GM19035 (cell line): ENCODE measurements at regions not wholly inside any gene's neighbourhood (a gene's known extent, or its start where the extent isn't known, plus 50 kb on each side); places are given as distances from the start of the nearest gene placed in this dataset.

Experiments
- ATAC-seq: cut with Tn5 transposase; IDR thresholded peaks from one replicate; pipeline ENCODE4 v1.9.1; 2021; ENCODE audit not compliant: unreplicated experiment

DNA sequence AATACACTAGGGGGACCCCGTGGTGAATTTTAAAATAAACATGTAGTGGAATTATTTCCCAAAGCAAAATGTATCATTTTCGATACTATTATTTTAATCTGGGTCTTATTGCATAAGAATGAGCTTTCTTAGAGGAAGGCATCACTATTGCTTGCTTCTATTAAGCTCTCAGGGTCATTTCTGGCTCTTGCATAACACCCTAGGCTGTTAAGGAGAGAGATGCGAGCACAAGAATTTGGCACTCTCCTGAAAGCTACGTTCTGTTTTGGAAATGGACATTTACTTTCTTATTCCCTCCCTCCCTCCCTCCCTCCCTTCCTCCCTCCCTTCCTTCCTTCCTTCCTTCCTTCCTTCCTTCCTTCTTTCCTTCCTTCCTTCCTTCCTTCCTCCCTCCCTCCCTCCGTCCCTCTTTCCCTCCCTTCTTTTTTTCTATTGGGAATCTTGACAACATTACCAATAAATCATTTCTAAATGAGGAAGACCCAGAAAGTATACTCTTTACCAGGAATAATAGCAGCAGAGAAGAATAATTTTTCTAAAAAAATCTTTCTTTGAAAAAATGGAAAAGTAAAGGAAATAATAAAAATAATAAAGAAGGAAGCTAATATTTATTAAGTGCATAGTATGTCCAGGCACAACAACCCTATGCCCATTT is 83.6 kb upstream of the BDNF start:
- no peak for ATAC-seq

DNA sequence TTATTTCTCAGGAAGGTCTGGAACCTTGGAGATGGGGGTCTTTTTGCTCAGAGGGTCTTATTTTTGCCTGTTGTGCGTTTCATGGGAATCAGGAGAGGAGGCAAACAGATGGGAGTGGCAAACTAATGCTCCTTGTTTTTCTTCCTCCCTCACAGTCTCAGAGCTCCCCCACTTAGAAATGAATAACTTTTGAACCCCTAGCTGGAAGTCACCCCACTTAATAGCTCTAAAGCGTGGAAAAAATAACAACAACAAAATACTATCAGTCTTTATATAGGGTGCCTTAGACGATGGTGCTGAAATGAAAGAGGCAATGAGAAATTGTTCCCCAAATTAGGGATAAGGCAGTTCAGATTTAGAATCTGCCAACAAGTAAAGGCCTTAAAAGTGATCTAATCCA is 76.8 kb upstream of the BDNF start:
- no peak for ATAC-seq

DNA sequence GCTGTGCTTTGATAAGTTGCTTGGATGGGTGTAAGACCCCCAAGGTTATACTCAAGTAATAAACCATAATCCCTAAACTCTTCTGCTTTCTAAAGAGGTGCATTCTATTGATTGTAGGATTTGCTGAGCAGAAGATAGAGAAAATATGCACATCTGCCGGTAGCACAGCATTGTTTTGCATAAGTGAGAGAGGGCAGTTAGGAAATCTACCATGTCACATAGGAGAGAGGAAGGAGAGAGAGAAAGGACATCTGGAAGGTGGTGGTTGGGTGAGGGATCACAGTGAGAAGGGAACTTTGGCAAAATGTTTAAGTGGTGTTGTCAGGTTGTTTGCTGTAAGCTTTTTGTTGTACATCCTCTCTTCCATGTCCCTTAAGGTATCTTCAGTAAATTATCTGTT is 73.6 kb upstream of the BDNF start:
- ATAC-seq, result no peak

DNA sequence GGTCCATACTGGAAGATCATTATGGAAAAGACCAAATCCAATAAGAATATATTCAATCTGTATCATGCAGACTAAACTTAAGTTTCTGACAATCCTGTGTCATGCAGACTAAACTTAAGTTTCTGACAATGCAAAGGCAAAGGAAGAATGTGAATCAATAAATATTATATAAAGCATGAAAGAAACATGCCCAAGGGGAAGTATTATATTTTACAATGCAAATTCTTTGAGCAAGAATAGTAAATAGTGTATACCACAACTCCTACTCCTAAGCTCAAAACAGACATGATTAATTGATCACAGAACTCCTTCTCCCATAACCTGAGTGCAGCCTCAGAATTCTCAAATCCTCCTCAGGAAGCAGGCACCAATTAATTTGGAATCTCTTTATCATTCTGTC is 71.3 kb upstream of the BDNF start:
- no peak for ATAC-seq

DNA sequence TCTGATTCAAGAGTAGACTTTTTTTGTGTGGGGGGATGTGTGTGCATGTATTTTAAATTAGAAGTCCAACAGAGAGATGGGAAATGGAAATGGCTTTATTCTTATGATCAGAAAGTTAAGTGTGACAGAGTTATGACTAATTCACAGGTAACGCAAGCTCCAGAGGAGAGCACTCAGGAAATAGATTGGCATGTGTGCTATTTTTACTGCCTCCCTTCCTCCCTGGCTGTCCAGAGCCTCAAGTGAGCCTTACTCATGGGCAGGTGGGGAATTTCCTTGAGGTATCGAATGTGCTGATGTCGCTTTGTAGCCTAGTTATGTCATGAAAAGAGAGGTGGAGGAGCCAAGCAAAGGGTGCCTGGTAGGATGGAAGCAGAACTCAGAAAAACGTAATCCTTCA is 70.3 kb upstream of the BDNF start:
- no peak for ATAC-seq

DNA sequence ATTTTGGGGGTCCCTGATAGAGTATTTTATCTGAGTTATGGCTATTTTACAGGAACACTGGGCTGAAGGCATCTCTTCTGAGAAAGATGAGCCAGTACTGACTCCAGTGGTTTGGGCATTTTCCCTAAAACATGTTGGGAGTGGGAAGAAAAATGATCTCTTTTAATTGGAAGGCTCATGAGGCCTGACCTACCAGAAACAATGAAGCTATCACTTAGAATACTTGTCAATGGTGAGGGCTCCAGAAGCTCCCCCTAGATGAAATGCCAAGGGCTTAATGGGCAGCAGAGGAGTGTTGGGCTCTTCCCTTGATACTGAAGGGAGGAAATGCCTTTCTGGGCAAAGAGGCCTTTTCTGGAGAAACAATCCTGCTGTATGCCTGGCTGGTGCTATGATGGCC is 63.5 kb upstream of the BDNF start:
- ATAC-seq, result no peak

DNA sequence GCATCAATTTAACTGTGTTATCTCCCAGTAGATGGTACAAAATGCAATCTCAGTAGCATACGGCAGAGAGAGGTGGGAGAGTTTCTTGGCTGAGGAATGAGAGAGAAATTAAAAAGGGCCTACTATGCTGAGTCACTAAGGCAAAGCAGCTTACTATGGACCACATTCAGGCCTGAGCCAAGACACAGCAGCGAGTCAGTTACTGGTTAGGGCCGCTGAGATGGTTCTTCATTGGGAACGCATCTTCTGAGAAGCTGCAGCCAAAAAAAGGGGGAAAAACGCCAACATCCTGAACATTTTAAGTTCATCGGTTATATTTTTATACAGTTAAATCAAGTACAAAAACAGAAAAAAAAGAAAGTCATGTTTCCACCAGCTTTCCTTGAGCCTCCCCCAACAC is 61.1 kb upstream of the BDNF start:
- no peak for ATAC-seq

DNA sequence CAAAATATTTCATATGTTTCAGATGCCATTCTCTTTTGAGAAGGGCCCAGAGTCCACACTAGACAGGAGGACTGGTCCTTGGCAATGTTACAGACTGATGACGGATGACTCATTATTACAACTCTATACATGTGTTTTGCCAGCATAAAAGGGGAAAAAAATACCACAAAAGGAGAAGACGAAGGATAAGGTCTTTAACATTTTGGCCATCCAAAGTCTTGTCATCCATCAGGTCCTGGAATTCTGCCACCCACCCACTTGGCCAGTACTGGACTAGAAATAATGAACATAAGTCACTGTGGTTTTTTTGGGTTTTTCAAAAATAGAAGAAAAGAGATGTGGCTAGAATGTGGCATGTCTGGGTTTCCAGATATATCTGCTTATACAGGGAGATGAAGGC is 57.7 kb upstream of the BDNF start:
- ATAC-seq, result no peak

DNA sequence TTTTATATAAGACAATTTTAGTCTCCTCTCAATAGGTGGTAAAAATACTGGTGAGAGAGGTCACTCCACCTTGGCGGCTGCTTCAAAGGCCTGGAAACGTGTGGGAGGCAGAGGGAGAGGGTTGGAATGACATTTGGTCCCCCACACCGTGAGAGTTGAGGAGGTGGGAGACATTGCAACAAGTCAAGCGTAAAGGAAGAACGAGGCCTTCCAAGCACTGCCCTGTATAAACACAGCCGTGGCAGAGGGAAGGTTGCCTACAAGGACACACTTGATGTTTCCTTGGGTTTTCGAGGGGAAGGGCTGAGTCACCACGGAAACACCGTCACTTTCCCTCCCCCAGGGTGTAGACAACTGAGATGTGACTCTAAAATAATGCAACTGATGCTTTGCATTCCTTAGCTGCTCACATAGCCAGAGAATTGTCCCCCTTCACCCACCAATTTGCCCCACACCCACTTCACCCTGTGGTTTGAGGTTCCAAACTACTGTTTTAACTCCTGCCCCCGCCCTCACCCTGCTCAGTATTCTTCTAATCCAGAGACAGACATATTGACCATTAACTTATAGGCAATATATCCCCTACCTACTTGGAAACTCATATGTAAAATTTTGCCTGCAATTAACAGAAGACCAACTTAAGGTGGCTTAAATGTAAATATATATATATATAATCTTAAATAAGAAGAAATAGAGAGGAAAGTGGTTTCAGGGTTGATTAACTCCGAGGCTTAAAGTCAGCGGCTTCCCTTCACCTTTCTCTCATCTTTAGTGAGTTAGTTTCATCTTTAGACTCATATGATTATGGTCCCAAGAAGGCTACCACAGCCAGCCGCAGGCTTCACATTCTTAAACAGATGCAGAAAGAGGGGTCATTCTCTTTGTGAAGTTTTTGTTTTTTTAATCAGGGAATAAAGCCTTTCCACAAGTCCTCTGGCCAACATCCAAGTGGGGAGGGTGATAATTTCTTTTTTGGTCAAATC is 54.1 kb upstream of the BDNF start:
- ATAC-seq, result peak; percentile 68
